A172 (cell line): ENCODE measurements at regions not wholly inside any gene's neighbourhood (a gene's known extent, or its start where the extent isn't known, plus 50 kb on each side); places are given as distances from the start of the nearest gene placed in this dataset.

Experiments
- DNase-seq: peaks from one replicate; pipeline ENCODE4 v3.0.0-alpha.2; 2015; ENCODE audit warnings: low spot score

DNA sequence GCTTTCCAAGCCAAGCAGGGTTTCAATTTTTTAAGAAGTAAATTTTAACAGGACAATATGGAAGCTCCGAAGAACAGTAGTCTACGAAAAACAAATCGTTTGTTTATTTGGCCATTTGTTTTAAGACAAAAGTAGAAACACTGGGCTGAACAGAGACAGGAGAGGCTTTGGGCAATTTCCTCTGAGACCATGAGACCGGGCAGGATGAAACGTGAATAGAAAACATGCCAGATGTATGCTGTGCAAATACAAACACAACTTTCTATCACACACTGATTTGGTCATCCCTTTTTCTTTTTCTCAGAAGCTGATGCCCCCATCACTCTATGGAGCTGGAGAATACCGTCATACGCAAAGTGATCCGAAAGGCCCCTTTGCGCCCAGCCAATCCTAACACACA is 1111.1 kb downstream of the BCL11B start:
- no peak for DNase-seq

DNA sequence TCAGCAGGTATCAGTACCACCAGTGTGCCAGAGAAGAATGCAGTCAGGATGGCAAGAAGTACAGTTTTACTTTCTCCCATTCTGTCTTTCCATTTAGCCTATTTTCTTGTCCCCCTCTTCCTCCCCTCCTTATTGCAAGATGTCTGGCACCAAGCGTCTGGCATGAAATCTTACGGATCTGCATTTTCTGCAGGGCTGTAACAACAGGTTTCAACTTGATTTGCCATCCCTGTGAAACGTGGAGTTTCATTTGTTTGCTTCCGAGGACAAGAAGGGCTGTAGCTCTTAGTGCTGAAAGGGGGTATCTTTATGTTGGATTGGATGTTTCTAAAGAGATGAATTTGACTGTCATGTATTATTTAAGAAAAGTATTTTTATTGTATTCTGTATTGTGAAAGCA is 1110.6 kb downstream of the BCL11B start:
- DNase-seq, result no peak

DNA sequence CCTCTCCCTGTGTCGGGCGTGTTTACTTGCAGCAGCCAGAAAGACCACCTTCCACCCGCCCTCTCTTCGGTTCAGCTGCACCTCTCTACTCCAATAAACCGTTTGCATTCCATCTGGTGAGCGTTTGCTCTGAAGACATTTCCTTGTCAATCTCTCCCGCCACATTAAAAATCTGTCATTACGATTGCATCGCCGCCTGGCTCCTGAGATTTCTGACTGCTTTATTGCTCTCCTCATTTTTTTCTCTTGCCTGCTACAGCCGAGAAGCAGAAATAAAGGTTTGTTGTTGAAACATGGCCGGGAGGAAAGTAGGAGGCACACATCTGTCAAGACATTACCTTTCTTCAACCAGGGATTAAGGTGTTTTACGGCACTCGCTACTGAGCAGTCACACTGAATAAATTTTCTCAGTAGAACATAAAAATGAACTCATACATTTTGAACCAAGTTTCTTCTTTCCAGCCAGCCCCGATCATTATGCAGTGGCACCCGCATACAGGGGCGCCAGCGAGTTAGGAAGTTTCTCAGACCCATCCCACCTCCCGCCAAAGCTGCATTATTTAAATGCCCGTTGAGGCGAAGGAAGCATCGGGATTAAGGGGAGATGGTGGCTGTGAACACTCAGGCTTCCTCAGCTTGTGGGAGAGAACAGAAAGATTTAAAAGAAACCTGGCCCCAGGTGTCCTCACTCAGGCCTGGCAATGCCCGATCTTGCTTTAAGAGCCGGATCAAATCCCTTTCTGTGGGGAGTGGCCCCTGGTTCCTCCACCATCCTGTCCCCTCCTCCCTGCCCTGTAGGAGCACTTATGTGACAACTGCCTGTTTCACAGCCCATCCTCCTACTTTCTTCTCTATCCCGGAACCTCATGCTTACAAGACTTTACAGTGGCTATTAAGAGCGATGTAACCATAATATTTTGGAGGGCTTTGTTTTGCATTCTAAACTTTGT is 1108.9 kb downstream of the BCL11B start:
- no peak for DNase-seq

DNA sequence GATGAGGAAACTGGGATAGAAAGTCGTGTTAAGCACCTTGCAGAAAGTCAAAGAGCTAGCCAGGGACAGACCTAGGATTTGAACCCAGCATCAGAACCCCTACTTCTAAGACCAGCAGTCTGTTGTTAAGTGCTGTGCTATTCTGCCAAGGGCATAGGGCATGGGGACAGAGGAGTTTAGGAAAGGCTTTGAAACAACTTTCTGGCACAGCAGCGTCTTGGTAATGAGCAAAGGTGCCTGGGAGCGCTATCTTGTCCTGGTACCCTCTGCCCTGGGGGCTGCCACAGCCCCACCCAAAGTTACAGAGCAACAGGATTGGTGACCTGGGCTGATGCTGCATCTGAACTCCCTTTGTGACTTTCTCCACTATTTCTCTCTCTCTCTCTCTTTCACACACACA is 1108.1 kb downstream of the BCL11B start:
- no peak for DNase-seq

DNA sequence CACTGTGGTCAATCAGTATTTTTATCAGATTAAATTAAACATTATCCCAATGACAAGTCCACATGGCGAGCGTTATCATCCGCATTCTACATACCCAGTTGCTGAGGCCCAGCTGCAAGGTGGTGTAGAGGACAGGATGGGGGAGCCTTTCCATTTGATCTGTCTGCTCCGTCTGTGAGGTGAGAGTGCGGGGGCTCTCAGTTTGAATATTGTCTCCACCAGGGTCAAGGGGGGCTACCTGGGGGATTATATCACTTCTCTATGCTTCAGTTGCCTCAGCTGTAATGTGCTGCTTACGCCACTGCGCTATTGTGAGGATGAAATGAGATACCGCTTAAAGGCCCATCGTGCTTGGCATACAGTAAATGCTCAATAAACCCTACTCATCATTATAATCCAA is 1106.0 kb downstream of the BCL11B start:
- DNase-seq, result no peak

DNA sequence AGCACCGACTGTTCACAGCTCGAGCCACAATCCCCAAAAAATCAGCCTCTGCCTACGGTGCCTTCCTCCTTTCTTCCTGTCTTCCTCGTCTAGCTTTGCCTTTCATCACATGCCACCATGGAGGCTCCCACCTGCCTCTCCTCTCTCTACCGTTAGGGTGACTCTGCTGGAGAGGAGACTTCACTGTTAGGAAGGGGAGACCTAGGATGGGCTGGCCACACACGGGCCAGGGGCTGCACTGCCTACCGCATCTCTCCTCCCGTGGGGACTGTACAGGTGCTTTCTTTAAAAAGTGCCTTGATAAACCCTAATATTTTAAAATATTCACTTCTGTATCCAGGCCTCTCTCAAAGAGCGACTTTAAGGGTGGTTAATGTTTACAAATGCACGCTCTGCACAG is 1104.7 kb downstream of the BCL11B start:
- DNase-seq, result no peak

DNA sequence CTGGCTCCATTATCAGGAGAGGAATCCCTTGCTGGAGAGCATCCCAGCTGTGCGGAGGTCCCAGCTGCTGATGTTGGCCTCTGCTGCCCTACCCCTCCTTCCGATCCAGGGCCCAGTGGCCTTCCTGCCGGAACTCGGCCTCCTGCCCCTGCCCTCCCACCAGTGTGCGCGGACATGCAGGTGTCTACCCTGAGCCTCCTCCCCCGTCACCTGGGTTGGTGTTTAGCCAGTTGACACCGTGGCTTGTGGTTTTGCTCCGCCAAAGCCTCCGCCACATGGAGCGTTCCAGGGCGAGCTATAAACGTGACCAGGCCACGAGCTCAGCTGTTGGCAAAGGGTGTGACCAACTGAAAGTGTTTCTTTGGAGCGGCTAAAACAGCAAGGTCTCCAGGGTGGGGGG is 1104.3 kb downstream of the BCL11B start:
- DNase-seq, result no peak

DNA sequence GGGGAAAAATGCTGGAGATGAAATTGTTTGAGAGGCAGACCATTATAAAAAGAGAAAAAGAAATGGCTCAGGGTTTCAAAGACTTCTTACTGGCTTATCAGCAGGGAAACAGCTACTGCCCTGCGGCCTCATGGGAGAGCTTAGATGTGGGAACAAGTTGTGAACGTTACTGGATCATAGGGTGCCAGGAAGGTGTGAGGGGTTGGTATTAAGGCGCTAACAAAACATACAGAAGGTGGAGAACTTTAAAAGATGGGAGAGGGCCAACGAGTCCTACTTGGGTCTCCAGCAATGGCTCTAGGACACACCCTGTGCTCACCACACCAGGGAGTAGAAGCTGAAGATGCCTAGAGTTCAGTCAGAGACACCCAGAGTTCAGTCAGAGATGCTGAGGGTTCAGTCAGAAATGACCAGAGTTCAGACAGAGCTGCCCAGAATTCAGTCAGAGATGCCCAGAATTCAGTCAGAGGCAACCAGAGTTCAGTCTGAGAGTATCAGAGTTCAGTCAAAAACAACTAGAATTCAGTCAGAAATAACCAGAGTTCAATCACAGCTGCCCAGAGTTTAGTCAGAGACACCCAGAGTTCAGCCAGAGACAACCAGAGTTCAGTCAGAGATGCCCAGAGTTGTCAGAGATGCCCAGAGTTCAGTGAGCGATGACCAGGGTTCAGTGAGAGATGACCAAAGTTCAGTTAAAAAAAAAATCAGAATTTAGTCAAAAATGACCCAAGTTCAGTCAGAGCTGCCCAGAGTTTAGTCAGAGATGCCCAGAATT is 1103.6 kb downstream of the BCL11B start:
- no peak for DNase-seq

DNA sequence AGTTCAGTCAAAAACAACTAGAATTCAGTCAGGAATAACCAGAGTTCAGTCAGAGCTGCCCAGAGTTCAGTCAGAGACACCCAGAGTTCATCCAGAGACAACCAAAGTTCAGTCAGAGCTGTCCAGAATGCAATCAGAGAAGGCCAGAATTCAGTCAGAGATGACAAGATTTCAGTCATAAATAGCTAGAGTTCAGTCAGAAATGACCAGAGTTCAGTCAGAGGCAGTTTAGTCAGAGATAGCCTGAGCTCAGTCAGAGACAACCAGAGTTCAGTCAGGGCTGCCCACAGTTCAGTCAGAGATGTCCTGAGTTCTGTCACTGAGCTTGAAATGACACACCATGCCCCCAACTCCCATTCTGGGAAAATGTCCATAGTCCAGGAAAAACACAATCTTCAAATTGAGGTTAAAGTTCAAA is 1102.8 kb downstream of the BCL11B start:
- DNase-seq, result no peak

DNA sequence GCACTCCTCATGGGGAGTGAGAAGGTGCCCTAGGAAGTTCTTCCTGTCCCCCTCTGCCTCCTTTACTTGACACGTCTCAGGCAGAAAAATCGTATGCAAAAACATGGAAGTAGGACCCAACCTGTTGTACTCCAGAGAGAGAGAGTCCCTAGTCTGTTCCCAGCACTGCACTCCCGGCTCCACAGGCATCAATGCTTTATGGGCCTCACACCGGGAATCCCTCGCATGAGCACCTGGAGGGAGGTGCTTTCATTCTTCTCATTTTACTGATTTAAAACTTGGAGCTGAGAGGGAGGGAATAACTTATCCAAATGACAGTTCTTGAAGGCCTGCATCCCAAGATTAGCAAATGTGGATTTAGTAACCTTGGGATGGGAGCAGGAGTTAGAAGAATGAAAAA is 1101.4 kb downstream of the BCL11B start:
- DNase-seq, result no peak

DNA sequence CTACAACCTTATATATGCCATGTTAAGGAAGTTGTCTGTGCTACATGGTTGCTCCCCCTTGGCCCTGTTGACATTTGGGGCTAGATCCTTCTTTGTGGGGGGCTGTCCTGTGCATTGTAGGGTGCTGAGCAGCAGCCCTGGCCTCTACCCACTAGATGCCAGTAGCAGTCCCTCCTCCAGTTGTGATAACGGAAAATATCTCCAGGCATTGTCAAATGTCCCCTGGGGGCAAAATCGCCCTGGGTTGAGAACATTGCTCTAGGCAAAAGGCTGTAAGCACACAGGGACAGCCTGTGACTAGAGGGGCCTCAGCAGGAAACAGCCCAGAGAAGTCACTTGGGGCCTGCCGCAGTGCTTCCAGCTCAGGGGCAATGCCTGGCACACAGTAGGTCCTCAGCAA is 1100.3 kb downstream of the BCL11B start:
- no peak for DNase-seq

DNA sequence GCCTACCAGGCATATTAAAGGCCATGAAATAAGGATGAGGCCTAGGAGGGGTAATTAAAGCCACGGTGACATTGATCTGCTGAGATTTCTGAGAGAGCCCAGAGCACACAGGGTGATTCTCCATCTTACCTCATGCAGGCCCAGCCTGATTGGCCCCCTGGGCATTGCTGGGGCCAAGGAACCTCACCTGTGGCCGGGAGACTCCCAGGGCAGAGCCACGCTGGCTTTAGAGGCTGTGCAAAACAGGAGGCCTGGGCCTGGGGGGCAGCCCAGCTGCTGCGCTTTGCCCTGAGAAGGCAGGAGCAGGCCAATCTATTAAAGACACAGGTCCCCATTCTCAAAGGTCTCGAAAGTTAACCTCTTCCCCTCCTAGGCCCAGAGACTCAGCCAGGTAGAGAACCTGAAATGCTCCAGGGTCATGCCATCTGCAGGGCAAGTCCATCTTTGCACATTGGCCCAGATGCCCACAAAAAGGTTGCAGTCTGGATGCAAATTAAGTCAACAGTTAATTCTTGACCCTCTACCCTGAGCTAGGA is 1099.7 kb downstream of the BCL11B start:
- no peak for DNase-seq

DNA sequence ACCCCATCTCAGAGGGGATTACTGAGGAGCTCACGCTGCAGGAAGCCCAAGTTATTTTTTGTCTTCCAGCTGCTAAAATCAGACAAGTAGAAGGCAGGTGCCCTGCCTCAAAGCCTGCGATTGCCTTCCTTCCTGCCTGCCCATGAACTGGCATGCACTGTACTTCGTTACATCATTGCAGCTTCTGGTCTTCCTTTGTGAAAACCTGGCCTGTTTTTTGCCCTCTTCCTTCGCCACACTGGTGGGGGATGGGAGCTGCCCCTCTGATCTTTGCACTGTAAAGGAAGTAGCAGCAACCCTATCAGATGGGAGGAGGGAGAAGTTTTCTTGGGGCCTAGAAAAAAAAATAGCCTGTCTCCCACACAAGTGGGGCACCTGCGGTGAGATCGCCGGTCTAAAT is 1098.7 kb downstream of the BCL11B start:
- no peak for DNase-seq

DNA sequence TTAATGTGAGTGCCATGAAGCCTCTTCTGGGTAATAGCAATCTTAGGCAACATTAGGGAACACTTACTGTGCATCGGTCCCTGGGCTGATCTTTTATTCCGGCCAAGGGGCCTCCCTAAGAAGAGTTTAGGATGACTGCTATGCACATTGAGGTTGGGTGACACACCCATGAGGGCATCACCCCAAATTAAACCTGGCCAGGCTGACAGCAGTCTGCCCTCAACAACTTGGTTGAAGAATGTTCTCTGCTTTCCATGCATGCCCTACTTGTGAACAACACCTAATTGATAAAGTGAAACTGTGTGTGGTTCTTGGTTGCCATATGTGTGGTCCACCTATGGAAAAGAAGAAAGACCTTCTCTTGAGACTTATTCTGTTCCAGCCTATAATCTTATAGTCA is 1098.0 kb downstream of the BCL11B start:
- no peak for DNase-seq

DNA sequence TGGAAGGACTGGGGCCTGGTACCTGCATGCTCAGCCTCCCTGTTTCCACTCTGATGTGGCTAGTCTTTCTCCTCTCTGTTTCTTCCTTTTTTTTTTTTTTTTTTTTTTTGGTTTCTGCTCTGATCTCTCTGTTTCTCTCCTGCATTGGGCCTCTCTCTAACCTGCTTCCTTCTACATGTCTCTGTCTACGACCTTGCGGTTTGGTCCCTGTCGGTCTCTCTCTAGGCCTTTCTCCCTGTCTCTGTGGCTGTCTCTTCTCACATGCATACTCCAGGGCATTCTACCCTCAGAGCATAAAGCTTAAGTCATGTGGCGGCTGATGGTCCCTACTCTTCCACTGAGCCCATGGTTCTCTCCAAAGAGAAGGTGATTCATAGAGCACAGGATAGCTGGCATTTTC is 1096.6 kb downstream of the BCL11B start:
- DNase-seq, result no peak

DNA sequence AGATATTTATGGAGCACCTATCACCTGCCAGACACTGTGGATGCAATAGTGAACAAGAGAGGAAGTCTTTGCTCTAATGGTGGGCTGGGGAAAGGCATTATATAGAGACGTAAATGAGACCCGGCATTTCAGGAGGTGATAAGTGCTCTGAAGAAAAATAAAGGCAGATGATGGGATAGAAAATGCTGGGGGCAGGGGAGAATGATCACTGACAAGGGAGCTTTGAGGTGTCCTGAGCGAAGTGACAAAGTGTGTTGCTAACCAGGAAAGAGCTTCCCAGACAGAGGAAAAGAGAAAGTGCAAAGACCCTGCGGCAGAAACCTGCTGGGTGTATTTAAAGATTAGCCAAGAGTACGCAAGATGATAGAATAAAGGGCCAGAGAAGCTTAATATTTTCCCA is 1096.1 kb downstream of the BCL11B start:
- DNase-seq, result no peak

DNA sequence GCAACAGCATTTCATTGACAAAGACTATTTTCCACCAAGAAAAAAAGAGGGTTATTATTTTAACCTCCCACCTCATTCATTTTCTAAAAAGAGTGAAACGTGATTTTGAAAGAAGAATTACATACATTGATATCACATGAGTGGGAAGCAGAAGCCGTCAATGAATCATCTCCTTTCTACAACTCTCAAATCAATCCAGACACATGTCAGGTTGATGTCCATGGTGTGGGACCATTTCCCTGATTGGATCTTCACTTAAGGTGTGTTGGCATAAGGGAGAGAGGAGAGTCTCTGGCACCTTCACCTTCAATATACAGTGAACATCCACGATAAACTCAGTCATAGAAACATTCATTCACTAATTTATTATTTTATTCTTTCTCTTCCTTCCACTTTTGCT is 1095.1 kb downstream of the BCL11B start:
- no peak for DNase-seq

DNA sequence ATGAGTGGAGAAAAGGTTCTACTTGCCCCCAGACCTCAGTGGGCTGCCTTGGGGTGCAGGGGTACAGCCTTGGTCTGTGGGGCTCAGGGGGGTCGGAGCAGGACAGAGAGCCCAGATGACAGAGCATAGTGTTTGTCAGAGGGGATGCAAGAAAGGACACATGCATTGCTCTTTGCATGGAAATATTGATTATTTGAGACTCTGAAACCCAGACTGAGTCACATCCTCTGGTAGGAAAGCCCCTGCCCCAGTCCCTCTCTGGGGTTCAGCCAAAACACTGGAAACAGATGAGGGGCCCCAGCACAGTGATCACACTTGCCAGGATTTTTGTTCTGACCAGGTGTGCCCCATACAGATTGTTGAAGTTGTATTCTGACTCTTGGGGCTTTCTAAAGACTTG is 1094.4 kb downstream of the BCL11B start:
- no peak for DNase-seq

DNA sequence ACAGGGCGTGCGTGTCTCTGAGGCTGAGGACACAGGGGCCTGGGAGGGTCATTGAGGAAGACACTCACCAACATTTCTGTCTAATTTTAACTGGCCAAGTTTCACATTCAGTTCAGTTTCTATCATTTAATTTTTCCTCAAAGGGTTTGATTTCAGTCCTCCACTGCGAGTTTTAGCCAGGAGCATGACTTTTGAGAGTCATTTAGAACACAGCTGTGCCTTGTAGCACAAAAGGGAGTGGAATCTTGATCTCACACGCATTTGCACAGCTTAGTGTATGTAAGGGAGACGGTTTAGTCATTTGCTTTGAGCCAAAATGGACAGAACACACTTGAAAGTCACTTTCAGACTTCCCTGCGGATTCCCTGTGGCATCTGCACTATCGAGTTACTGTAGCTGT is 1090.8 kb downstream of the BCL11B start:
- DNase-seq, result no peak

DNA sequence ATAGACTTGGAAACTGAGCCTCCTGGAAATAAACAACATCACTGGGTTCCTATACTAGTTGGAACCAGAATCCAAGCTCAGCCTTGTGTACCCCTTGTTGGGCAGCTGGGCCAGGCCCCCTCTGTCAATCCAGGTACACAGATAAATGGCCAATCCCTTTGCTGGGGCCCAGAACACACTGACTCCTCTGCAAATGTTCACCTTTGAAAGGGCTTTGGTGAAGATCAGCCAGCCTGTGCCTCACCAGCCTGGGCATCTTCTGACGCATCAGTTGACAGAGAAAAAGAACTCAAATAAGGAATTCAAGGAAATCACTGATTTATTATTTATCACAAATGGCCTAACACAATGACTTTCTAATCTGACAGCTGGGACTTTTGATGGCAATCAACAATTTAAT is 1090.2 kb downstream of the BCL11B start:
- no peak for DNase-seq

DNA sequence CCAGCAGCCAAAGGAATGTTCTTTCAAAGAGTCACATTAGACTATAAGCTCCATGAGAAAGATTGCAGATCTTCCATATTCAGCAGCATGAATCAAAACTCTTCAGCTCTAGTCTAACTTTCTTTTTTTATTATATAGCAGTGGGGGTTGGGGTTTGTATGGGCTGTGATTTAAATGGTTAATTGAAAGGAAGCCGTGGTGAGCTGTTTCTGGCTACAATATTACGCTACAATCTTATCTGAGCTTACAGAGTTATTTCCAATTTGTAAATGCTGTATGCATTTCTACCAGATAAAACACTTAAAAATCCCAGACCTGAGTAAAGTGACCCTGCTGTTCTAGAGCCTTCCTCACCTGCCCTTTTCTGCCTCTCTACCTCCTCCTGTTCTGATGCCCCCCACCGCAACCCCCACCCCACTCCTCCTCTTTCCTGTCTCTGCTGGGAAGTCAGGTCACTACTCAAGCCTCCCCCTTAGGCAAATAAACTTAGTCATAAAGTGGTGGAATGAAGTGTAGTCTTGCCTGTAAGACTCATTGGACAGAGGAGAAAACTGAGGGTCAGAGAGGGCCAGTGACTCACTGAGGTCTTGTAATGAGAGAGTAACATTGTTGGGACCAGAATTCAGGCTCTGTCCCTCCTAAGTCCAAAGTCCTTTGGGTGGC is 1089.5 kb downstream of the BCL11B start:
- no peak for DNase-seq

DNA sequence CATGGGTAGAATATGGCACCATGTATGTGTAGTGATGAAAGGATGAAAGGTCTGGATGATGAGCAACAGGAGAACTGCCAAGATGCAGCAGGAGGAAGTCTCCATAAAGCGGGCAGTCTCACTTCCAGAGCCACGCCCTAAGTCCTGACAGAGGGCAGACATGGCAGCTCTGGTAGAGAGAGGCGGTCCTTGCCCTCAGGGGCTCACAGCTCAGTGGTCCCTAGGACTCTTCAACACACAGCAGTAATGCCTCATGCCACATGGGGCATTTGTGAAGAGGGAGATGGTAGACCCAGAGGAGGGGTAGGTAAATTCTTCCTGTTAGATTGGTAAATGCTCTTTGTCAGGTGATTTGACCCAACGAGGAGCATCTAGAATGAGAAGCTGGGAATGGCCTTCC is 1088.4 kb downstream of the BCL11B start:
- no peak for DNase-seq
